Thoracic aorta (tissue), 2 donors: ENCODE measurements at regions not wholly inside any gene's neighbourhood (a gene's known extent, or its start where the extent isn't known, plus 50 kb on each side); places are given as distances from the start of the nearest gene placed in this dataset.

ENCODE experiments used
- ATAC-seq: fragments of 150-250 bp; one replicate; pipeline ENCODE4 v1.8.0; 2017; ENCODE audit warnings: low read depth; ENCODE audit not compliant: insufficient number of reproducible peaks, low FRiP score
- DNase-seq: peaks from one replicate; pipeline ENCODE4 v3.0.0-alpha.2; 2020; ENCODE audit warnings: low spot score
- H3K27ac ChIP-seq, 2 donors: fragments of 200-600 bp; sonication (generic); 1 replicate in 1 of 2; 2 replicates in 1 of 2; pipeline ENCODE4 v1.5.1; 2016; ENCODE audit warnings: mild to moderate bottlenecking in 2 of 2, moderate library complexity in 2 of 2
- H3K27me3 ChIP-seq: fragments of 200-600 bp; sonication (generic); replicated peaks from 2 replicates; pipeline ENCODE4 v1.6.0; 2016; ENCODE audit warnings: mild to moderate bottlenecking; ENCODE audit not compliant: insufficient read depth
- H3K36me3 ChIP-seq: fragments of 200-600 bp; sonication (generic); one replicate; pipeline ENCODE4 v1.5.1; 2016
- H3K4me1 ChIP-seq, 2 donors: fragments of 200-600 bp; sonication (generic); 1 replicate in 1 of 2; 2 replicates in 1 of 2; pipeline versions ENCODE4 v1.5.1 to v1.6.0; 2016; ENCODE audit warnings: low read depth in 2 of 2, mild to moderate bottlenecking in 1 of 2; ENCODE audit not compliant: control insufficient read depth in 1 of 2
- H3K4me3 ChIP-seq: fragments of 200-600 bp; sonication (generic); 2 replicates; pipeline ENCODE4 v1.5.1; 2016; ENCODE audit warnings: mild to moderate bottlenecking
- H3K9me3 ChIP-seq: fragments of 200-600 bp; sonication (generic); 2 replicates; pipeline ENCODE4 v1.5.1; 2016
- TF ChIP-seq, protein P1 (sequence below): fragments of 200-600 bp; sonication (generic); IDR thresholded peaks from one replicate; pipeline ENCODE4 v1.5.1; 2019; ENCODE audit warnings: antibody characterized with exemption

DNA sequence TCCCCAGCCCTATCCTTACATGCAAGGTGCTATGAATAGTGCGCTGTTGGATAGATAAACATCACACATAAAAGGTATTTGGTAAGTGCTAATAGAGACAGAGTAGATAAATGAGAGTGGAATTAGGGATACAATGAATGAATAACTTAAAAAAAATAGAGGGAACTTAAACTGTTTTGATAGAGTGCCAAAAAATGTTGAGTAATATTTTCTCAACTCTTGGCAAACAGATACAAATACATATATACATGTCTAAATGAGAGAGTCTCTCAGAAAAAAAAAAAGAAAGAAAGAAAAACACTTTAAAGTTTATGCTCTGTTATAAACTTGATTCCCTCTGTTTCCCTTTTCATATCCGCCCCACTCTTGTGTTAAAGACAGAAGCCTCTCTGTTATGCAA lies 667.4 kb downstream of the ROBO2 start:
- Histone ChIP-seq H3K27ac (no peak overlapping the region), H3K36me3 (no peaks in the 10 kb centered on the region), H3K4me1 (no peaks in the 10 kb centered on the region), H3K4me3 (no peak overlapping the region), H3K27me3 (no peaks in the 10 kb centered on the region), H3K9me3 (no peaks in the 10 kb centered on the region)
- DNase-seq (no peak), ATAC-seq (no peak)
- TF ChIP-seq, protein P1, sequence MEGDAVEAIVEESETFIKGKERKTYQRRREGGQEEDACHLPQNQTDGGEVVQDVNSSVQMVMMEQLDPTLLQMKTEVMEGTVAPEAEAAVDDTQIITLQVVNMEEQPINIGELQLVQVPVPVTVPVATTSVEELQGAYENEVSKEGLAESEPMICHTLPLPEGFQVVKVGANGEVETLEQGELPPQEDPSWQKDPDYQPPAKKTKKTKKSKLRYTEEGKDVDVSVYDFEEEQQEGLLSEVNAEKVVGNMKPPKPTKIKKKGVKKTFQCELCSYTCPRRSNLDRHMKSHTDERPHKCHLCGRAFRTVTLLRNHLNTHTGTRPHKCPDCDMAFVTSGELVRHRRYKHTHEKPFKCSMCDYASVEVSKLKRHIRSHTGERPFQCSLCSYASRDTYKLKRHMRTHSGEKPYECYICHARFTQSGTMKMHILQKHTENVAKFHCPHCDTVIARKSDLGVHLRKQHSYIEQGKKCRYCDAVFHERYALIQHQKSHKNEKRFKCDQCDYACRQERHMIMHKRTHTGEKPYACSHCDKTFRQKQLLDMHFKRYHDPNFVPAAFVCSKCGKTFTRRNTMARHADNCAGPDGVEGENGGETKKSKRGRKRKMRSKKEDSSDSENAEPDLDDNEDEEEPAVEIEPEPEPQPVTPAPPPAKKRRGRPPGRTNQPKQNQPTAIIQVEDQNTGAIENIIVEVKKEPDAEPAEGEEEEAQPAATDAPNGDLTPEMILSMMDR: no peak

GRCh38 chr3:77709155-77709554 lies 669.3 kb downstream of the ROBO2 start:
- Histone ChIP-seq H3K36me3 (no peaks in the 10 kb centered on the region), H3K4me3 (no peak overlapping the region), H3K27ac (no peak overlapping the region), H3K9me3 (no peaks in the 10 kb centered on the region), H3K4me1 (no peaks in the 10 kb centered on the region), H3K27me3 (no peaks in the 10 kb centered on the region)
- ATAC-seq: no peak
- TF ChIP-seq, protein P1: no peak
- no peak for DNase-seq

GRCh38 chr3:77718311-77718710 lies 678.4 kb downstream of the ROBO2 start:
- Histone ChIP-seq H3K9me3 (no peaks in the 10 kb centered on the region), H3K27ac (no peak overlapping the region), H3K4me1 (no peaks in the 10 kb centered on the region), H3K27me3 (no peaks in the 10 kb centered on the region), H3K4me3 (no peak overlapping the region), H3K36me3 (no peaks in the 10 kb centered on the region)
- ATAC-seq: no peak
- TF ChIP-seq, protein P1: no peak
- no peak for DNase-seq

- DNase-seq (no peak), ATAC-seq (no peak)
- Histone ChIP-seq H3K27me3 (no peaks in the 10 kb centered on the region), H3K9me3 (no peaks in the 10 kb centered on the region), H3K36me3 (no peaks in the 10 kb centered on the region), H3K4me1 (no peaks in the 10 kb centered on the region), H3K27ac (no peak overlapping the region), H3K4me3 (no peak overlapping the region)
- TF ChIP-seq, protein P1: no peak
These were observed 680.6 kb downstream of the ROBO2 start for GRCh38 chr3:77720460-77720971.

DNA sequence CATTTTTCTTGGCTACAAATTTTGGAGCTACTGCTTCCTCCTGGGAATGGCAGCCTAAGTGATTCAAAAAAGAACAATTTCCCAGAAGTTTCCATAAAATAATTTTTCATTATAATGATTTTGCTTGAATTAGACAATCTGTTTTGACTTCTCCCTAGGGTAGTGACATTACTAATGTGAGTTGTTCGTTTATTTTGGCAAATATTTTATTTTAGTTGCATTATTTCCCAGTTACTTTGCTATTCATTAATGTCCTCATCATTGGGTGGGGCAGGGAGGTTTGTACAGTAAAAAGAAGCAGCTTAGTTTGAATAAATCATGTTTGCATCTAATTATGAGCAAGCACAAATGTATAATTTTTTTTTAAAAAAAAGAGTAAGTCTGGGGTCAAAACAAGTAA lies 686.6 kb downstream of the ROBO2 start:
- Histone ChIP-seq H3K36me3 (no peaks in the 10 kb centered on the region), H3K27me3 (no peaks in the 10 kb centered on the region), H3K27ac (no peak overlapping the region), H3K4me1 (no peaks in the 10 kb centered on the region), H3K4me3 (no peak overlapping the region), H3K9me3 (no peaks in the 10 kb centered on the region)
- ATAC-seq: no peak
- no peak for DNase-seq
- TF ChIP-seq, protein P1: no peak
